ENCODE measurements at regions not wholly inside any gene's neighbourhood (a gene's known extent, or its start where the extent isn't known, plus 50 kb on each side); places are given as distances from the start of the nearest gene placed in this dataset.

GRCh38 chr22:34904486-34904885 lies 161.5 kb upstream of the ISX start:
- TF ChIP-seq CTCF (IDR thresholded peaks at IDR 0.05) (no peak), POLR2A (IDR thresholded peaks at IDR 0.05; ENCODE audit: low read depth) (no peak)
